ENCODE measurements at regions not wholly inside any gene's neighbourhood (a gene's known extent, or its start where the extent isn't known, plus 50 kb on each side); places are given as distances from the start of the nearest gene placed in this dataset.

DNA sequence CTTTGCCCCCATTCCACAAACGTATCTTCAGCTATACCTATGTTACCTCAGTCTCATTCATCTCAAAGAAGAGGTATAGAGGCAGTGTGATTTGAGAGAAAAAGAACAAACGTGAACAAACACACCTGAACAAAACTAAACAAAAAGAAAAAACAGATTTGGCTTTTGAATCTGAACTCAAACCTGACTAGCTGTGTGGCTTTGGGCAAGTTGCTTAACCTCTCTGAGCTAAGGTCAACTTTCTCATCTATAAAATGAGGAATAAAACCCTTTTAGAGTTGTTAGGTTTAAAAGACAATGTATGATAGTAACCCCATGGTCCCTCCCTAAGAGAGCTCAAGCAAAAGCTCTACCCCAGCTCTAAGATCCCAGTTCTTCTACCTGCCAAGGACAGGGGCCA, 73.5 kb downstream of the ZNF648 start:
- TF ChIP-seq CTCF (conservative IDR thresholded peaks at IDR 0.05) (no peak), ZFX (IDR thresholded peaks at IDR 0.05) (no peak)
